ENCODE measurements at regions not wholly inside any gene's neighbourhood (a gene's known extent, or its start where the extent isn't known, plus 50 kb on each side); places are given as distances from the start of the nearest gene placed in this dataset. TPM values are rescaled to one million over a fixed set of nuclear protein-coding genes. Genes with fewer than 3 reads are reported as not detected.

- no peak for TF ChIP-seq CTCF (IDR thresholded peaks at IDR 0.05; ENCODE audit: control extremely low read depth, extremely low read depth)
- no peak for DNase-seq
- Histone ChIP-seq H3K4me3 (no peak overlapping the region), H3K9me3 (ENCODE audit: control insufficient read depth in 4 of 4, insufficient read depth in 3 of 4, low read length in 3 of 4) (no peaks in the 10 kb centered on the region), H3K36me3 (ENCODE audit: control insufficient read depth in 4 of 4, insufficient read depth in 4 of 4, low read length in 4 of 4) (no peaks in the 10 kb centered on the region), H3K27ac (ENCODE audit: low read depth in 1 of 2, low read length in 1 of 2) (no peak overlapping the region), H3K27me3 (ENCODE audit: control insufficient read depth in 3 of 3, insufficient read depth in 3 of 3, low read length in 2 of 3) (no peaks in the 10 kb centered on the region), H3K4me1 (ENCODE audit: control insufficient read depth in 5 of 5, insufficient read depth in 5 of 5, low read length in 5 of 5) (no peaks in the 10 kb centered on the region), H3K9ac (ENCODE audit: insufficient read depth in 1 of 2, low read length in 2 of 2) (no peak overlapping the region)
- ATAC-seq (ENCODE audit: insufficient read depth, low FRiP score) = no peak
These were observed 431.4 kb downstream of the BRINP3 start for GRCh38 chr1:190046231-190046630.

Small RNAs in the stretch of these regions (small RNA-seq; reads per million reads assigned to genes)
- gene AL136372.1 (ENCODE audit: low replicate concordance) (not detected), gene AL357559.1 (ENCODE audit: low replicate concordance) (not detected), gene AL391813.1 (ENCODE audit: low replicate concordance) (not detected), gene RNA5SP73 (ENCODE audit: low replicate concordance) (not detected)
